ENCODE measurements at regions not wholly inside any gene's neighbourhood (a gene's known extent, or its start where the extent isn't known, plus 50 kb on each side); places are given as distances from the start of the nearest gene placed in this dataset.
A peak's percentile ranks its signal among the peaks of the same experiment; 100 is the strongest.
"Not testable (repeated sequence)": the region's sequence is repeated elsewhere in the genome, so short reads cannot be mapped to it uniquely, and the experiment has no call there.

- H3K9me3 ChIP-seq (ENCODE audit: control insufficient read depth, insufficient read depth, low read depth, low read length) = no peaks in the 10 kb centered on the region
- H3K4me1 ChIP-seq (ENCODE audit: control insufficient read depth, extremely low read depth, insufficient read depth, low read length) = peaks cover 11% of the 10 kb centered on the region
- no peak overlapping the region for H3K27ac ChIP-seq (ENCODE audit: insufficient read depth, low read length)
- no peaks in the 10 kb centered on the region for H4K20me1 ChIP-seq (ENCODE audit: control insufficient read depth, extremely low read depth, insufficient read depth, low read length)
- no peak overlapping the region for H2AFZ ChIP-seq (ENCODE audit: low read length)
- H3K9ac ChIP-seq (ENCODE audit: insufficient read depth, low read length) = no peak overlapping the region
- no peak overlapping the region for H3K4me3 ChIP-seq (replicated peaks in 1 of 4; ENCODE audit: control extremely low read depth in 1 of 4, insufficient read depth in 1 of 4, low read depth in 3 of 4, low read length in 4 of 4)
- no peaks in the 10 kb centered on the region for H3K79me2 ChIP-seq (ENCODE audit: control insufficient read depth, insufficient read depth, low read length)
- H3K4me2 ChIP-seq (ENCODE audit: extremely low read depth, insufficient read depth, low read length) = no peak overlapping the region
- no peak for TF ChIP-seq CTCF (conservative IDR thresholded peaks at IDR 0.05 in 1 of 2, IDR thresholded peaks at IDR 0.05 in 1 of 2; ENCODE audit: low read depth in 1 of 2, low read length in 2 of 2)
- no peak for TF ChIP-seq EZH2 (IDR thresholded peaks at IDR 0.05; ENCODE audit: low read length, missing control alignments)
- peak in 1 of 2 donors; percentile 51 for DNase-seq (ENCODE audit: low read depth in 2 of 2)
- no peaks in the 10 kb centered on the region for H3K36me3 ChIP-seq (ENCODE audit: control insufficient read depth, insufficient read depth, low read length)
- H3K27me3 ChIP-seq (ENCODE audit: control insufficient read depth, insufficient read depth, low read length) = no peaks in the 10 kb centered on the region
Measured at GRCh38 chr15:83380059-83380458, 67.1 kb upstream of the SH3GL3 start.

GRCh38 chr15:83380682-83381081 lies 66.5 kb upstream of the SH3GL3 start:
- Histone ChIP-seq H3K9ac (ENCODE audit: insufficient read depth, low read length) (no peak overlapping the region), H3K36me3 (ENCODE audit: control insufficient read depth, insufficient read depth, low read length) (no peaks in the 10 kb centered on the region), H3K4me3 (replicated peaks in 1 of 4; ENCODE audit: control extremely low read depth in 1 of 4, insufficient read depth in 1 of 4, low read depth in 3 of 4, low read length in 4 of 4) (no peak overlapping the region), H3K4me1 (ENCODE audit: control insufficient read depth, extremely low read depth, insufficient read depth, low read length) (peaks cover 11% of the 10 kb centered on the region), H4K20me1 (ENCODE audit: control insufficient read depth, extremely low read depth, insufficient read depth, low read length) (no peaks in the 10 kb centered on the region), H3K9me3 (ENCODE audit: control insufficient read depth, insufficient read depth, low read depth, low read length) (no peaks in the 10 kb centered on the region), H3K79me2 (ENCODE audit: control insufficient read depth, insufficient read depth, low read length) (no peaks in the 10 kb centered on the region), H3K27ac (ENCODE audit: insufficient read depth, low read length) (no peak overlapping the region), H3K4me2 (ENCODE audit: extremely low read depth, insufficient read depth, low read length) (no peak overlapping the region), H2AFZ (ENCODE audit: low read length) (no peak overlapping the region), H3K27me3 (ENCODE audit: control insufficient read depth, insufficient read depth, low read length) (no peaks in the 10 kb centered on the region)
- no peak for TF ChIP-seq EZH2 (IDR thresholded peaks at IDR 0.05; ENCODE audit: low read length, missing control alignments)
- peak; percentile 25 to 40 for TF ChIP-seq CTCF (conservative IDR thresholded peaks at IDR 0.05 in 1 of 2, IDR thresholded peaks at IDR 0.05 in 1 of 2; ENCODE audit: low read depth in 1 of 2, low read length in 2 of 2)
- DNase-seq (ENCODE audit: low read depth in 2 of 2) = peak; percentile 29 to 58

DNA sequence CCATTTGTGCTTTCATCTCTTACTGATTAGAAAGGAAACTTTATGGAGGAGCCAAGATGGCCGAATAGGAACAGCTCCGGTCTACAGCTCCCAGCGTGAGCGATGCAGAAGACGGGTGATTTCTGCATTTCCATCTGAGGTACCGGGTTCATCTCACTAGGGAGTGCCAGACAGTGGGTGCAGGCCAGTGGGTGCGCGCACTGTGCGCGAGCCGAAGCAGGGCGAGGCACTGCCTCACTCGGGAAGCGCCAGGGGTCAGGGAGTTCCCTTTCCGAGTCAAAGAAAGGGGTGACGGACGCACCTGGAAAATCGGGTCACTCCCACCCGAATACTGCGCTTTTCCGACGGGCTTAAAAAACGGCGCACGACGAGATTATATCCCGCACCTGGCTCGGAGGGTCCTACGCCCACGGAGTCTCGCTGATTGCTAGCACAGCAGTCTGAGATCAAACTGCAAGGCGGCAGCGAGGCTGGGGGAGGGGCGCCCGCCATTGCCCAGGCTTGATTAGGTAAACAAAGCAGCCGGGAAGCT lies 63.5 kb upstream of the SH3GL3 start:
- DNase-seq (ENCODE audit: low read depth in 2 of 2); H3K36me3 ChIP-seq (ENCODE audit: control insufficient read depth, insufficient read depth, low read length); H3K4me2 ChIP-seq (ENCODE audit: extremely low read depth, insufficient read depth, low read length); H3K79me2 ChIP-seq (ENCODE audit: control insufficient read depth, insufficient read depth, low read length); H4K20me1 ChIP-seq (ENCODE audit: control insufficient read depth, extremely low read depth, insufficient read depth, low read length); H2AFZ ChIP-seq (ENCODE audit: low read length); H3K27ac ChIP-seq (ENCODE audit: insufficient read depth, low read length); H3K27me3 ChIP-seq (ENCODE audit: control insufficient read depth, insufficient read depth, low read length); H3K9me3 ChIP-seq (ENCODE audit: control insufficient read depth, insufficient read depth, low read depth, low read length); H3K9ac ChIP-seq (ENCODE audit: insufficient read depth, low read length); H3K4me3 ChIP-seq (replicated peaks in 1 of 4; ENCODE audit: control extremely low read depth in 1 of 4, insufficient read depth in 1 of 4, low read depth in 3 of 4, low read length in 4 of 4): not testable (repeated sequence)
- peaks cover 11% of the 10 kb centered on the region for H3K4me1 ChIP-seq (ENCODE audit: control insufficient read depth, extremely low read depth, insufficient read depth, low read length)

Measured in fibroblast of lung (primary cell).